ENCODE measurements at regions not wholly inside any gene's neighbourhood (a gene's known extent, or its start where the extent isn't known, plus 50 kb on each side); places are given as distances from the start of the nearest gene placed in this dataset.
"Not testable (repeated sequence)": the region's sequence is repeated elsewhere in the genome, so short reads cannot be mapped to it uniquely, and the experiment has no call there.

- H3K9ac ChIP-seq (ENCODE audit: low read depth in 1 of 2, low read length in 2 of 2), result no peak overlapping the region
- H3K9me3 ChIP-seq (ENCODE audit: control insufficient read depth in 2 of 2, low read length in 2 of 2), result no peaks in the 10 kb centered on the region
- H3K27ac ChIP-seq (ENCODE audit: low read depth in 2 of 2, low read length in 2 of 2), result no peak overlapping the region
- H3K4me1 ChIP-seq (ENCODE audit: control insufficient read depth in 2 of 2, insufficient read depth in 2 of 2, low read length in 2 of 2), result no peaks in the 10 kb centered on the region
- no peak overlapping the region for H3K4me3 ChIP-seq (ENCODE audit: low read length in 2 of 2)
- no peaks in the 10 kb centered on the region for H3K36me3 ChIP-seq (ENCODE audit: control insufficient read depth in 2 of 2, insufficient read depth in 2 of 2, low read length in 2 of 2)
- H3K27me3 ChIP-seq (ENCODE audit: control insufficient read depth in 2 of 2, insufficient read depth in 2 of 2, low read length in 2 of 2), result no peaks in the 10 kb centered on the region
Observed at GRCh38 chr5:100401149-100401548, 134.0 kb upstream of the FAM174A start.

DNA sequence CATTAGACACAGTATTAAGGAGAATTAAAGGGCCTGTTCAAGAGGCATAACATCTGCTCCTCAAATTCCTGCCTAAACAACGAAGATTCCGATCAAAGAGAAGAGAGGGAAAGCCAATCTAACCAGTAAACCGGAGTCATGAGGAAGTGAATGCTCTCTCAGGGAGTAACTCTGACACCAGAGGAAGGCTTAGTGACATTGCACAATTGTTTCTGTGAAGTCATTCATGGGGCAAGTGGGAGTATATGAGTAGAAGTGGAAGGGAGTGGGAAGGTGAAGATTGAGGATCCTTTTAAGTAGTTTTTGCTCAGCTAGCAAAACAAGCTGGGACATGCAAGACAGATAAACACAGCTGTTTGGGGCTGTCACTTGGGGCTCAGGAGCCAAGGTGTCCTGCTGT is 136.4 kb upstream of the FAM174A start:
- H3K27ac ChIP-seq (ENCODE audit: low read depth in 2 of 2, low read length in 2 of 2); H3K9me3 ChIP-seq (ENCODE audit: control insufficient read depth in 2 of 2, low read length in 2 of 2); H3K4me1 ChIP-seq (ENCODE audit: control insufficient read depth in 2 of 2, insufficient read depth in 2 of 2, low read length in 2 of 2); H3K4me3 ChIP-seq (ENCODE audit: low read length in 2 of 2); H3K27me3 ChIP-seq (ENCODE audit: control insufficient read depth in 2 of 2, insufficient read depth in 2 of 2, low read length in 2 of 2); H3K9ac ChIP-seq (ENCODE audit: low read depth in 1 of 2, low read length in 2 of 2); H3K36me3 ChIP-seq (ENCODE audit: control insufficient read depth in 2 of 2, insufficient read depth in 2 of 2, low read length in 2 of 2): not testable (repeated sequence)

GRCh38 chr5:100379254-100379858 is 155.8 kb upstream of the FAM174A start:
- H3K9ac ChIP-seq (ENCODE audit: low read depth in 1 of 2, low read length in 2 of 2); H3K27ac ChIP-seq (ENCODE audit: low read depth in 2 of 2, low read length in 2 of 2); H3K4me1 ChIP-seq (ENCODE audit: control insufficient read depth in 2 of 2, insufficient read depth in 2 of 2, low read length in 2 of 2); H3K27me3 ChIP-seq (ENCODE audit: control insufficient read depth in 2 of 2, insufficient read depth in 2 of 2, low read length in 2 of 2); H3K9me3 ChIP-seq (ENCODE audit: control insufficient read depth in 2 of 2, low read length in 2 of 2); H3K4me3 ChIP-seq (ENCODE audit: low read length in 2 of 2); H3K36me3 ChIP-seq (ENCODE audit: control insufficient read depth in 2 of 2, insufficient read depth in 2 of 2, low read length in 2 of 2): not testable (repeated sequence)

DNA sequence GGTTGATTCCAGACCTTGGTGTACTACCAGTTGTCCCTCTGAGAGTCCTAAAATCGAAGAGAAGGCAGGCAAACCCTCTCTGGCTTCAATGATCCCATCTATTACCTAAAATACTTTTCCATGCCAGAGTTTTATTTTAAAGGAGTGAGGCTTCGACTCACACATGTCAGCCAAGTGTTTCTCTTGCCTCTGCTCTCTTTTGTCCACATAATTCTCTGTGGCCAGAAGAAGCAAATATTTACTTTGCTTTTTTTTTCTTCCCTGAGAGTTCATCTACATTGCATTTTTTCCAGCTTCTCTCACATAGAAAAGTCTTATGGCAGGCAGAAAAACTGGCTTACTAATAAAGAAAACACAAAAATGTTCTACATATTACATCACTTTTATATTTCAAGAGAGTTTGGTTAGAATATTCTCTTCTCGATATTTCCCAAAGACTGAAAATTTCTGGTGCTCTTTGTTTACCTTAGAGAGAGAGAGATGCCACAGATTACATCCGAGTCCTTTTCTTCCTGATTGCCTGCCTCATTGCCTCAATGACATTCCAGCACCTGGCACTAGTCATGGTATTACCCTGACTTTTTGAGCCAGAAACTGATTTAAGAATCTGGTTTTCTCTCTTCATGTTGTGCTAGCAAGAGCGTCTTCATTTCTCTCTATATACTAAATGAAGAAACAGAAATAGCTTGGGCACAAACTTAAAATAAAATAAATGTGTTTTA is 170.3 kb upstream of the FAM174A start:
- H3K9me3 ChIP-seq (ENCODE audit: control insufficient read depth in 2 of 2, low read length in 2 of 2); H3K9ac ChIP-seq (ENCODE audit: low read depth in 1 of 2, low read length in 2 of 2); H3K36me3 ChIP-seq (ENCODE audit: control insufficient read depth in 2 of 2, insufficient read depth in 2 of 2, low read length in 2 of 2); H3K27me3 ChIP-seq (ENCODE audit: control insufficient read depth in 2 of 2, insufficient read depth in 2 of 2, low read length in 2 of 2); H3K4me1 ChIP-seq (ENCODE audit: control insufficient read depth in 2 of 2, insufficient read depth in 2 of 2, low read length in 2 of 2); H3K27ac ChIP-seq (ENCODE audit: low read depth in 2 of 2, low read length in 2 of 2); H3K4me3 ChIP-seq (ENCODE audit: low read length in 2 of 2): not testable (repeated sequence)

DNA sequence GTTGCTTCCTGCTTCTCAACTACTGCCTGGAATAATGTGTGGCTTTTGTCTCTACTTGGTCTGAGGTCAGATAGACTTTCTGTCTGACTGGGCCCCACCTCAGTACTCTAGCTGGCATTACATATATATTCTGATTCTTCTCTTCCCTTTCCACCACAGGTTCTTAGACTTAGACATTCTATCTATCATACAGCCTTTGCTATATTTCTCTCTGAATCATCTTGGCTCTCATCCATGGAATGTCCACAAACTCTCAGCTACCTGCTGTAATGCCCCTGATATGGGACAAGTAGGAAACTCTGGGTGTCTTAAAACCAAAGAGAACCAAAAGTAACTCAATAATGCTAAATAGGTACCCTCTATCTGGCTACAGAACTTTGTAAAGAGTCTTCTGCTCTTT is 170.8 kb upstream of the FAM174A start:
- H3K4me1 ChIP-seq (ENCODE audit: control insufficient read depth in 2 of 2, insufficient read depth in 2 of 2, low read length in 2 of 2); H3K9me3 ChIP-seq (ENCODE audit: control insufficient read depth in 2 of 2, low read length in 2 of 2); H3K27me3 ChIP-seq (ENCODE audit: control insufficient read depth in 2 of 2, insufficient read depth in 2 of 2, low read length in 2 of 2); H3K4me3 ChIP-seq (ENCODE audit: low read length in 2 of 2); H3K36me3 ChIP-seq (ENCODE audit: control insufficient read depth in 2 of 2, insufficient read depth in 2 of 2, low read length in 2 of 2); H3K27ac ChIP-seq (ENCODE audit: low read depth in 2 of 2, low read length in 2 of 2); H3K9ac ChIP-seq (ENCODE audit: low read depth in 1 of 2, low read length in 2 of 2): not testable (repeated sequence)

DNA sequence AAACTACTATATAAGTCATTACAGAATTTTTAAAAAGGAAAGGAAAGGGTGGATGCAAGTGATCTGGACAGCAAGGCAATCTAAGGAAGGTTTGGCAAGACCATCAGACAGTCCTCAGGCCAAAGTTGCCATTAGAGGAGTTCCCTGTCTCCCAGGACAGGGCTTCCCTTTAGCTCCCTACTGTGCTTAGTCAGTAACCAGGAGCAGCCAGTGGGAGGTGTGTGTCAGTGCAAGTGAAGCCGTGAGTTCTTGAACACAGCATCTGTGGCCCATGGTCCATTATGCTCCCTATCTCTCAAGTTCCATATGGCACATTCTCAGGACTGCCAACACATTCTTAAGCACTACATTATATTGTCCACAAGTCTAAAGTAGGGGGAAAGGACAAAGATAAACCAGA is 175.2 kb upstream of the FAM174A start:
- H3K27ac ChIP-seq (ENCODE audit: low read depth in 2 of 2, low read length in 2 of 2); H3K9ac ChIP-seq (ENCODE audit: low read depth in 1 of 2, low read length in 2 of 2); H3K27me3 ChIP-seq (ENCODE audit: control insufficient read depth in 2 of 2, insufficient read depth in 2 of 2, low read length in 2 of 2); H3K9me3 ChIP-seq (ENCODE audit: control insufficient read depth in 2 of 2, low read length in 2 of 2); H3K4me3 ChIP-seq (ENCODE audit: low read length in 2 of 2); H3K4me1 ChIP-seq (ENCODE audit: control insufficient read depth in 2 of 2, insufficient read depth in 2 of 2, low read length in 2 of 2); H3K36me3 ChIP-seq (ENCODE audit: control insufficient read depth in 2 of 2, insufficient read depth in 2 of 2, low read length in 2 of 2): not testable (repeated sequence)

DNA sequence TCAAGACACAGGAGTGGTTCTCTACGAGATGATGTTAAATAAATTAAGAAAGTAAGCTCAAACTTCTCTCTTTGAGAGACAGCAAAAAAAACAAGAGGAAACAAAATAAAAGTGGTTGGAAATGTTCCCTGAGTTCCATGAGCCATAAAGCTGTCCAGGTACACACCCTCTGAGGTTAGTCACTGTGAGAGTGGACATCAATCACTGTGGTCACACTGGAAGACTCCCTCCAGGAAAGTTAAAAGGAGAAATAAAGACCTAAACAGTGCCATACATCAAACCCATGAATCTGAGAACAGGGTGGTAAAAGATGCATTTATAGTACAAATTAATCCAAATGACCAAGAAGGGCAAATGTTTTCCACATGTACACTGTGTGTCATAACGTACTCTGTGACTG is 188.9 kb upstream of the FAM174A start:
- H3K36me3 ChIP-seq (ENCODE audit: control insufficient read depth in 2 of 2, insufficient read depth in 2 of 2, low read length in 2 of 2); H3K9ac ChIP-seq (ENCODE audit: low read depth in 1 of 2, low read length in 2 of 2); H3K27ac ChIP-seq (ENCODE audit: low read depth in 2 of 2, low read length in 2 of 2); H3K27me3 ChIP-seq (ENCODE audit: control insufficient read depth in 2 of 2, insufficient read depth in 2 of 2, low read length in 2 of 2); H3K4me1 ChIP-seq (ENCODE audit: control insufficient read depth in 2 of 2, insufficient read depth in 2 of 2, low read length in 2 of 2); H3K4me3 ChIP-seq (ENCODE audit: low read length in 2 of 2); H3K9me3 ChIP-seq (ENCODE audit: control insufficient read depth in 2 of 2, low read length in 2 of 2): not testable (repeated sequence)

DNA sequence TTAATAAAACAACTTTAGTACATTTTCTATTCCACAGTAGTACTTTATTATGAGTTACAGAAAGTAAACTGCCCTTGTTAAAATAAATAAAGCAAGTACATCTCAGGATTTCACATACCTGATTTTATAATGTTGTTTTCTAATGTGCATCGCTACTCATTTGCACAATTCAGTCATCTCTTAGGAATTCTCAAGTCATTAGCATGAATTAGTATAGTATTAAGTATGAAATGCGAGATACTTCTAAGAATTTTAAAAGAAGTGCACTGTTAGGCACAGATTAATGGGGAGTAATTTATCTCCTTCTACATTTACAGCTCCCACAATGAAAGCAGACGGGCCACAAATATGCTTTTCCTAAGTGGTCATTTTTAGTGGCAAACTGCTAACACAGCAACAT is 193.7 kb upstream of the FAM174A start:
- H3K27me3 ChIP-seq (ENCODE audit: control insufficient read depth in 2 of 2, insufficient read depth in 2 of 2, low read length in 2 of 2); H3K36me3 ChIP-seq (ENCODE audit: control insufficient read depth in 2 of 2, insufficient read depth in 2 of 2, low read length in 2 of 2); H3K9me3 ChIP-seq (ENCODE audit: control insufficient read depth in 2 of 2, low read length in 2 of 2); H3K4me1 ChIP-seq (ENCODE audit: control insufficient read depth in 2 of 2, insufficient read depth in 2 of 2, low read length in 2 of 2); H3K27ac ChIP-seq (ENCODE audit: low read depth in 2 of 2, low read length in 2 of 2); H3K9ac ChIP-seq (ENCODE audit: low read depth in 1 of 2, low read length in 2 of 2); H3K4me3 ChIP-seq (ENCODE audit: low read length in 2 of 2): not testable (repeated sequence)

- no peaks in the 10 kb centered on the region for H3K27me3 ChIP-seq (ENCODE audit: control insufficient read depth in 2 of 2, insufficient read depth in 2 of 2, low read length in 2 of 2)
- H3K9me3 ChIP-seq (ENCODE audit: control insufficient read depth in 2 of 2, low read length in 2 of 2), result no peaks in the 10 kb centered on the region
- H3K27ac ChIP-seq (ENCODE audit: low read depth in 2 of 2, low read length in 2 of 2), result no peak overlapping the region
- H3K4me1 ChIP-seq (ENCODE audit: control insufficient read depth in 2 of 2, insufficient read depth in 2 of 2, low read length in 2 of 2), result no peaks in the 10 kb centered on the region
- H3K9ac ChIP-seq (ENCODE audit: low read depth in 1 of 2, low read length in 2 of 2), result no peak overlapping the region
- no peaks in the 10 kb centered on the region for H3K36me3 ChIP-seq (ENCODE audit: control insufficient read depth in 2 of 2, insufficient read depth in 2 of 2, low read length in 2 of 2)
- no peak overlapping the region for H3K4me3 ChIP-seq (ENCODE audit: low read length in 2 of 2)
Observed at GRCh38 chr5:100322483-100322882, 212.7 kb upstream of the FAM174A start.

- peaks cover 0 to 3% of the 10 kb centered on the region in 2 donors for H3K9me3 ChIP-seq (ENCODE audit: control insufficient read depth in 2 of 2, low read length in 2 of 2)
- H3K9ac ChIP-seq (ENCODE audit: low read depth in 1 of 2, low read length in 2 of 2), result no peak overlapping the region
- H3K4me3 ChIP-seq (ENCODE audit: low read length in 2 of 2), result no peak overlapping the region
- H3K36me3 ChIP-seq (ENCODE audit: control insufficient read depth in 2 of 2, insufficient read depth in 2 of 2, low read length in 2 of 2), result no peaks in the 10 kb centered on the region
- no peak overlapping the region for H3K27ac ChIP-seq (ENCODE audit: low read depth in 2 of 2, low read length in 2 of 2)
- no peaks in the 10 kb centered on the region for H3K4me1 ChIP-seq (ENCODE audit: control insufficient read depth in 2 of 2, insufficient read depth in 2 of 2, low read length in 2 of 2)
- H3K27me3 ChIP-seq (ENCODE audit: control insufficient read depth in 2 of 2, insufficient read depth in 2 of 2, low read length in 2 of 2), result no peaks in the 10 kb centered on the region
Observed at GRCh38 chr5:100319885-100320284, 215.3 kb upstream of the FAM174A start.

Data from mucosa of rectum (tissue), 2 donors.